ENCODE measurements at regions not wholly inside any gene's neighbourhood (a gene's known extent, or its start where the extent isn't known, plus 50 kb on each side); places are given as distances from the start of the nearest gene placed in this dataset.

- Histone ChIP-seq H3K23me2 (ENCODE audit: low read depth, low read length) (no peaks in the 10 kb centered on the region), H4K91ac (replicated peaks; ENCODE audit: insufficient read length, low read length) (no peak overlapping the region), H3K18ac (ENCODE audit: extremely low read depth, low read length) (no peak overlapping the region), H2BK20ac (ENCODE audit: low read length) (no peak overlapping the region), H2BK15ac (ENCODE audit: low read length) (no peak overlapping the region), H3K79me1 (ENCODE audit: low read depth, low read length) (no peaks in the 10 kb centered on the region), H3K36me3 (ENCODE audit: control insufficient read depth in 2 of 4, insufficient read depth in 4 of 4, low read length in 3 of 4) (no peaks in the 10 kb centered on the region), H3K56ac (replicated peaks; ENCODE audit: insufficient read length, low read depth, low read length) (no peak overlapping the region), H3K4ac (replicated peaks; ENCODE audit: insufficient read length, low read depth, low read length) (no peak overlapping the region), H2AFZ (ENCODE audit: low read length) (no peak overlapping the region), H3K27me3 (replicated peaks in 1 of 4; ENCODE audit: control insufficient read depth in 3 of 4, extremely low read depth in 1 of 4, insufficient read depth in 3 of 4, low read length in 3 of 4) (no peaks in the 10 kb centered on the region), H3K14ac (ENCODE audit: insufficient read length) (no peak overlapping the region), H3K9me3 (ENCODE audit: insufficient read depth in 2 of 2, low read depth in 1 of 2, low read length in 1 of 2) (no peaks in the 10 kb centered on the region), H2BK120ac (replicated peaks; ENCODE audit: low read depth, low read length) (no peak overlapping the region), H2BK12ac (ENCODE audit: low read depth, low read length) (no peak overlapping the region), H2AK5ac (ENCODE audit: low read depth, low read length) (no peak overlapping the region), H4K5ac (ENCODE audit: insufficient read length, low read depth, low read length) (no peak overlapping the region), H3K4me2 (ENCODE audit: insufficient read depth in 1 of 2, low read depth in 2 of 2, low read length in 2 of 2) (no peak overlapping the region), H4K20me1 (replicated peaks in 1 of 2; ENCODE audit: control insufficient read depth in 1 of 2, insufficient read depth in 2 of 2, low read length in 2 of 2) (no peaks in the 10 kb centered on the region), H3K23ac (ENCODE audit: insufficient read length) (no peak overlapping the region), H3K79me2 (ENCODE audit: control insufficient read depth in 1 of 2, insufficient read depth in 2 of 2, low read length in 2 of 2) (no peaks in the 10 kb centered on the region), H4K8ac (ENCODE audit: extremely low read depth, insufficient read depth, low read length) (no peak overlapping the region), H2BK5ac (ENCODE audit: low read depth, low read length) (no peak overlapping the region), H3K27ac (ENCODE audit: low read depth, low read length) (no peak overlapping the region), H3K9ac (replicated peaks in 1 of 4; ENCODE audit: extremely low read depth in 1 of 4, low read depth in 3 of 4, low read length in 3 of 4) (no peak overlapping the region), H3K4me3 (ENCODE audit: extremely low read depth in 1 of 4, insufficient read depth in 2 of 4, low read depth in 3 of 4, low read length in 4 of 4) (no peak overlapping the region), H3K4me1 (replicated peaks in 1 of 4; ENCODE audit: control insufficient read depth in 3 of 4, insufficient read depth in 4 of 4, low read length in 3 of 4) (no peaks in the 10 kb centered on the region; a peak in 2 of 7 replicates)
- FAIRE-seq (no peak), DNase-seq (ENCODE audit: low read depth in 1 of 2, low spot score in 2 of 2) (no peak)
- CTCF ChIA-PET (ENCODE audit: partially characterized antibody) = no interaction called here
- WGBS, 2 experiments (ENCODE audit: extremely low coverage in 1 of 2, insufficient coverage in 1 of 2, insufficient read length in 1 of 2, insufficient replicate concordance in 2 of 2, low coverage in 1 of 2, low lambda C conversion rate in 2 of 2, missing lambda C conversion rate in 1 of 2) = 89% methylated on average over 3 of the region's 3 CpGs; no CpG with 5 or more reads in 1 of the 2 experiments
- POLR2A ChIA-PET (ENCODE audit: partially characterized antibody) = no interaction called here
- TF ChIP-seq SAP30 (IDR thresholded peaks at IDR 0.05; ENCODE audit: insufficient read depth, insufficient replicate concordance, low read length) = no peak
These were observed 384.4 kb downstream of the EPM2A start for GRCh38 chr6:145350928-145351327.

All from H1 (cell line).